Common myeloid progenitor, CD34-positive (primary cell): ENCODE measurements at regions not wholly inside any gene's neighbourhood (a gene's known extent, or its start where the extent isn't known, plus 50 kb on each side); places are given as distances from the start of the nearest gene placed in this dataset.
A peak's percentile ranks its signal among the peaks of the same experiment; 100 is the strongest.

ENCODE experiments used
- CTCF ChIA-PET: fragments of 350-600 bp; sonication (Branson Sonifier 250); formaldehyde crosslinking; loops from one replicate; lab custom pipeline; 2021; ENCODE audit warnings: antibody characterized with exemption; lab: Charles Lee
- POLR2A ChIA-PET: fragments of 350-600 bp; sonication (Branson Sonifier 250); formaldehyde crosslinking; loops from one replicate; lab custom pipeline; 2021; ENCODE audit warnings: antibody characterized with exemption; lab: Charles Lee
- DNase-seq, 3 donors: peaks; one replicate each; pipeline versions ENCODE4 v3.0.0 to v3.0.0-alpha.2; 2013
- H3K27ac ChIP-seq, 2 experiments: 1 replicate in 1 of 2; 2 replicates in 1 of 2; pipeline ENCODE4 v1.7.0; 2013; ENCODE audit warnings: inconsistent platforms in 2 of 2, low read length in 2 of 2, mild to moderate bottlenecking in 2 of 2, low read depth in 1 of 2, moderate library complexity in 1 of 2; ENCODE audit not compliant: severe bottlenecking in 2 of 2, insufficient read depth in 1 of 2, poor library complexity in 1 of 2
- H3K27me3 ChIP-seq, 5 experiments: replicated peaks in 2 of 5; 1 replicate in 3 of 5; 2 replicates in 2 of 5; pipeline versions ENCODE4 v1.6.1 to v1.7.0; 2013; ENCODE audit warnings: low read length in 4 of 5, mild to moderate bottlenecking in 2 of 5, moderate library complexity in 2 of 5, inconsistent platforms in 1 of 5; ENCODE audit not compliant: insufficient read depth in 5 of 5, control insufficient read depth in 4 of 5
- H3K36me3 ChIP-seq, 4 experiments: 1 replicate in 2 of 4; 2 replicates in 2 of 4; pipeline versions ENCODE4 v1.6.1 to v1.7.0; 2013; ENCODE audit warnings: low read length in 3 of 4, control low read depth in 1 of 4, mild to moderate bottlenecking in 1 of 4; ENCODE audit not compliant: control insufficient read depth in 4 of 4, insufficient read depth in 4 of 4
- H3K4me1 ChIP-seq, 4 experiments: 1 replicate in 3 of 4; 2 replicates in 1 of 4; pipeline versions ENCODE4 v1.6.1 to v1.7.1; 2013; ENCODE audit warnings: low read length in 3 of 4, mild to moderate bottlenecking in 3 of 4, control low read depth in 1 of 4, inconsistent platforms in 1 of 4, moderate library complexity in 1 of 4; ENCODE audit not compliant: control insufficient read depth in 4 of 4, insufficient read depth in 4 of 4; ENCODE audit errors: control extremely low read depth in 1 of 4
- H3K4me3 ChIP-seq, 7 experiments: 1 replicate in 4 of 7; 2 replicates in 3 of 7; pipeline versions ENCODE4 v1.5.1 to v1.7.0; 2013; ENCODE audit warnings: mild to moderate bottlenecking in 7 of 7, low read length in 6 of 7, moderate library complexity in 6 of 7, inconsistent platforms in 2 of 7, low read depth in 2 of 7, control low read depth in 1 of 7; ENCODE audit not compliant: insufficient read depth in 4 of 7, control insufficient read depth in 1 of 7; ENCODE audit errors: extremely low read depth in 1 of 7
- H3K9me3 ChIP-seq, 5 experiments: 1 replicate in 4 of 5; 2 replicates in 1 of 5; pipeline versions ENCODE4 v1.6.1 to v1.7.1; 2013; ENCODE audit warnings: low read length in 4 of 5, mild to moderate bottlenecking in 2 of 5, inconsistent platforms in 1 of 5, low read depth in 1 of 5, moderate library complexity in 1 of 5; ENCODE audit not compliant: control insufficient read depth in 4 of 5, insufficient read depth in 2 of 5; ENCODE audit errors: control extremely low read depth in 1 of 5
- WGBS: methylation state at CpG from one replicate; pipeline ENCODE4 v1.1.5; 2013; ENCODE audit not compliant: insufficient coverage; 5-methylcytosine and 5-hydroxymethylcytosine counted together

GRCh38 chr3:59432665-59433064 is 382.8 kb upstream of the CFAP20DC start:
- WGBS = 96% methylated on average over 3 of the region's 6 CpGs
- no peak for DNase-seq
- Histone ChIP-seq H3K27ac (no peak overlapping the region), H3K9me3 (peaks cover 0 to 8% (median 3%) of the 10 kb centered on the region in 5 experiments), H3K27me3 (peaks cover 0 to 7% (median 0%) of the 10 kb centered on the region in 5 experiments), H3K4me3 (no peak overlapping the region), H3K4me1 (peaks cover 0 to 11% (median 5%) of the 10 kb centered on the region in 4 experiments), H3K36me3 (no peaks in the 10 kb centered on the region)
- POLR2A ChIA-PET = no interaction called here
- CTCF ChIA-PET = no interaction called here

- CTCF ChIA-PET = no interaction called here
- H3K27me3 ChIP-seq = peaks cover 0 to 14% (median 0%) of the 10 kb centered on the region in 5 experiments
- no peak for DNase-seq
- no peak overlapping the region for H3K4me3 ChIP-seq
- peaks cover 0 to 8% (median 3%) of the 10 kb centered on the region in 5 experiments for H3K9me3 ChIP-seq
- 95% methylated on average over 7 of the region's 7 CpGs for WGBS
- H3K36me3 ChIP-seq = no peaks in the 10 kb centered on the region
- H3K27ac ChIP-seq = no peak overlapping the region
- POLR2A ChIA-PET = no interaction called here
- H3K4me1 ChIP-seq = peaks cover 0 to 15% (median 8%) of the 10 kb centered on the region in 4 experiments
Measured at GRCh38 chr3:59430341-59430740, 380.5 kb upstream of the CFAP20DC start.

- H3K27me3 ChIP-seq = peaks cover 0 to 20% (median 0%) of the 10 kb centered on the region in 5 experiments
- H3K36me3 ChIP-seq = no peaks in the 10 kb centered on the region
- H3K27ac ChIP-seq = no peak overlapping the region
- peaks cover 0 to 15% (median 8%) of the 10 kb centered on the region in 4 experiments for H3K4me1 ChIP-seq
- WGBS = 100% methylated on average over 2 of the region's 2 CpGs
- ChIA-PET CTCF (no interaction called here), POLR2A (no interaction called here)
- no peak for DNase-seq
- H3K9me3 ChIP-seq = peaks cover 0 to 8% (median 3%) of the 10 kb centered on the region in 5 experiments
- H3K4me3 ChIP-seq = no peak overlapping the region
Measured at GRCh38 chr3:59429198-59429597, 379.4 kb upstream of the CFAP20DC start.

DNA sequence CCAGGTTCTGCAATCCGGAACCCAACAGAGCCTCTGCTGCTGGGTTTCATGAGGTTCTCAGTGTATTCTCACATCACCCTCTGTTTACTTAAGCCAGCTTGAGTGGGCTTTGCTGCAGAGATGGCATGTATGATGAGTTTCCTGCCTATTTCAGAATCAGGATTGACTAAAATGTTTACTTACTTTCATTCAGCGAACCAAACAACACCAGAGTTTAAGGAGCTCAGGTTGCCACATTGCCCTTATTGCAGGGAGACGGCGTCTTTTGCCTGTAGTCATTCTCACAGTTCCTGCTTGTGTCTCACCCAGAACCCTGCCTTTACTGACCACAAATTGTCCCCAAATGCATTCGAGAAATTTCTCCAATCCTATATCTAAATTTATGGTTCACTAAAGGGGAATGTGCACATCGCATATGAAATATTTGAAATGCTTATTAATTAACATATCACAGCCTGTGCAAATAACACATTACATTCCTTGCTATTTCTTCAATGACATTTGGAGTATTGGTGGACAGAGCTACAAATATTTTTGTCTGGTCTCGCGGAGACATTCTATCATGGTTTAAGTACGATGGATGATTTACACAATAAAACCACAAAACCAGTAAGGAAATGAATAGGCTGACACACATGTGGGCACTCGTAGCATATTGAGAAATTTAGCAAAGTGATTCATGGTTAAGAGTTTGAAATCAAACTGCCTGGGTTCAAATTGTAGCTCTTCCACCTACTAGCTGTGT is 377.2 kb upstream of the CFAP20DC start:
- ChIA-PET POLR2A (interaction anchor here (0.6 kb wide), 1 partner anchor 24 kb away, joined by 3 read pairs; no protein-coding TSS in a partner anchor), CTCF (no interaction called here)
- Histone ChIP-seq H3K4me3 (no peak overlapping the region), H3K27me3 (peaks cover 0 to 21% (median 0%) of the 10 kb centered on the region in 5 experiments), H3K36me3 (no peaks in the 10 kb centered on the region), H3K27ac (no peak overlapping the region), H3K9me3 (no peaks in the 10 kb centered on the region), H3K4me1 (peaks cover 0 to 15% (median 8%) of the 10 kb centered on the region in 4 experiments)
- 66% methylated on average over 3 of the region's 10 CpGs for WGBS
- DNase-seq = peak; percentile 22 to 67 (median 56)

GRCh38 chr3:59425942-59426341 is 376.1 kb upstream of the CFAP20DC start:
- Histone ChIP-seq H3K27ac (no peak overlapping the region), H3K36me3 (no peaks in the 10 kb centered on the region), H3K4me3 (no peak overlapping the region), H3K9me3 (no peaks in the 10 kb centered on the region), H3K4me1 (peaks cover 0 to 15% (median 8%) of the 10 kb centered on the region in 4 experiments), H3K27me3 (peaks cover 0 to 21% (median 0%) of the 10 kb centered on the region in 5 experiments)
- DNase-seq = no peak
- CTCF ChIA-PET = no interaction called here
- POLR2A ChIA-PET = no interaction called here
- 84% methylated on average over 3 of the region's 5 CpGs for WGBS

DNA sequence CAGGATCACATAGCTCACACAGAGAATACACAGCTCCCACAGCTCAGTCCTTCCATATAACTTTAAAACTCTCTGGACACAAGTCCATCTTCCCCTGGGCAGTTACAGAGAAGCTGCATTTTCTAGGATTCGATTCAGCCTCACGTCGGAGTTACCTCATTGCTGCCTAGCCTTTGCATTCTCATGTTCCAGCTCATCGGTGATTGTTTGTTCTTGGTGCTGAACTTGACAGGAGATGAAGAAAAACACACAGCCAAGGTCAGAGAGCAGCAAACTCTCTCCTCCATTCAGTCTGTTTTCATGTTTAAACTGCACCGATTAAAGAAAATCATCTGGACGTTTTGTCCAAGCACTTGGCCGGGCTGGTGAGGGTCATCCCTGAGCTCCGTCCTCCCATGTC is 375.5 kb upstream of the CFAP20DC start:
- whole genome bisulfite sequencing = 87% methylated on average over 7 of the region's 8 CpGs
- Histone ChIP-seq H3K36me3 (no peaks in the 10 kb centered on the region), H3K27me3 (peaks cover 0 to 21% (median 0%) of the 10 kb centered on the region in 5 experiments), H3K27ac (no peak overlapping the region), H3K9me3 (no peaks in the 10 kb centered on the region), H3K4me1 (peaks cover 0 to 15% (median 8%) of the 10 kb centered on the region in 4 experiments), H3K4me3 (no peak overlapping the region)
- DNase-seq = no peak
- CTCF ChIA-PET = no interaction called here
- POLR2A ChIA-PET = no interaction called here

DNA sequence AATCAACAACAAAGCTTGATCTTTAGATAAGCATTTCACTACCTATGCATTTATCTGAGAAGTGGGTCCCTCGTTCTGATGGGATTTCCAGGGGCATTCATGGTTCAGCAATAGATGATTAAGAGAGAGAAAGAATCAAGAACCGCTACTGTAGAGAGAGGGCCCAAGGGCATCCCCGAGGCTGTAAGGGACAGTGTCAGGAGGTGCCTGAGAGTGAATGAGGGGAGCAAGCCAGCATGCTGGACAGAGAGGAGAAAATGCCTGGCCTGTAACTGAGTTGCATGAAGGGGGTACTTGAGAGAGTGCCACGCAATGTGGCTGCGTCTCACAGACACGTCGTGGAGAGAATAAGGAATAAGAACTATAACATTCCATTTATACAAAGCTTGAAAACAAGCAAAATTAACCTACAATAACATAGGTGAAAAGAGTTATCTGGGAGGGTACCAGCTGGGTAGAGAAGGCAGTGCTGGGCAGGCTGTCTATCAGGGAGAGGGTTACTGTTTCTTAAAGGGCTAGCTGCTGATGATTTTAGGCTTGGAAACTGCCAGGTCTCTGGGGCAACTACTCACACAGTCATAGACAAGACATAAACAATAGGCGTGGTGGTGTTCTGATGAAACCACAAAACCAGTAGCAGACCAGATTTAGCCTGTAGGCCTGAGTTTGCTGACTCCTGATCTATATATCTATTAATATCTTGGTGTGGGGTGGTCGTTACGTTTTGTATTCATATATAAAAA is 374.6 kb upstream of the CFAP20DC start:
- H3K27me3 ChIP-seq = peaks cover 0 to 21% (median 0%) of the 10 kb centered on the region in 5 experiments
- DNase-seq = peak in 1 of 3 donors; percentile 15
- ChIA-PET CTCF (no interaction called here), POLR2A (no interaction called here)
- 93% methylated on average over 3 of the region's 10 CpGs for WGBS
- H3K4me3 ChIP-seq = no peak overlapping the region
- no peaks in the 10 kb centered on the region for H3K36me3 ChIP-seq
- H3K4me1 ChIP-seq = peaks cover 0 to 15% (median 8%) of the 10 kb centered on the region in 4 experiments
- H3K27ac ChIP-seq = no peak overlapping the region
- no peaks in the 10 kb centered on the region for H3K9me3 ChIP-seq
